HG03342 (cell line): ENCODE measurements at regions not wholly inside any gene's neighbourhood (a gene's known extent, or its start where the extent isn't known, plus 50 kb on each side); places are given as distances from the start of the nearest gene placed in this dataset.

Experiments
- ATAC-seq: cut with Tn5 transposase; IDR thresholded peaks from one replicate; pipeline ENCODE4 v1.9.1; 2021; ENCODE audit warnings: mild to moderate bottlenecking, moderate library complexity; ENCODE audit not compliant: unreplicated experiment

DNA sequence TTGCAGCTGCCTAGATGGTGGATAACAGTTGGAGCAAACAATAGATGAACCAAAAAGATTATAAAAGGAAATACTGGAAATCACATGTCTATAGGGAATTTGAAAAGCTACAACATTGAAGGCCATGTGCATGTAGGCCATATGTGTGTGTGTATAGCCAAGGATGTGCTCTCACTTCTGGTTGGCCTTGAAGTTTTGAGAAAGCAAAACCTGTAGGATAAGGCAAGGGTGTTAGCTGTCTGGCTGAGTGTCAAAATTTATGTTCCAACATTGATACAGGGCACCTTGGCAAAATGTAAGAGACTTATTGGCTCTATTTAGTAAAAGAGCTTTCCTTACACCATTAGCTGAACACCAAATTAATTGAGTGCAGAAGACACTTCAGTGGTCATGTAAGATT is 1723.6 kb upstream of the PCDH20 start:
- ATAC-seq = no peak

DNA sequence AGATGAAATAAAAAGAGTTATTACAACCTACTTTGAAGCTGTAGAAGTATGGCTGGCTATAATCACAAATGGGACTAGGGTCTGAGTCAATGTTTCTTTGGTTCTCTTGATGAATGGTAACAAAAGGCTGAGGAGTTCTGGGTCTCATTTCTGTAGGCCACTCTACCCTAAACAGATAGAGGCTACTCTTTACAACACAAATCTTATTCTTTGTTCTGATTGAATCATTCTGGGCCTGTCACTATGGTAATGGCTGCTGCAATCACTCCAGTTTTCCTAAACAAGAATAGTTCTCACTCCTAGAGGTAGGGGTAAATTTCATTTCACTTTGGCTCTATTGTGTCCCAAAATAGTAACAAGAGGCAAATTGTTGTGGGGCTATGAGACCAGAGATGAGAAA is 1714.3 kb upstream of the PCDH20 start:
- ATAC-seq = no peak

DNA sequence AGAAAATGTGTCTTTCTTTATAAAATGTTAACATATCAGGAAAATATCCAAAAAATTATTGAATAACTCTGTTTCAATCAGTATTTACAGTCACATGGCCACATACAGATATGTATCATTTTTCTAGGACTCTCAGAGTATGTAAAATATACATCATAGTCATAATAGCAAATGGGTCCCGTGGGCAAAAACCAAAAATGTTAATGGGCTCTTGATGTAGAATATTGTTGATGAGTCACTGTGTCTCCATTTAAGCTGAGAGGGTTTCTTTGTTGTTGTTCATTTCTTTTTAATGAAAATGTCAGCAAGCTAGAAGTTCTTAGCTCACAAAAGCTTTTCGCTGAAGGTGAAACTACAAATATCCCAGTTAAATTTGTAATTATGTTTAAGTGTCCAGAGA is 1713.1 kb upstream of the PCDH20 start:
- no peak for ATAC-seq

DNA sequence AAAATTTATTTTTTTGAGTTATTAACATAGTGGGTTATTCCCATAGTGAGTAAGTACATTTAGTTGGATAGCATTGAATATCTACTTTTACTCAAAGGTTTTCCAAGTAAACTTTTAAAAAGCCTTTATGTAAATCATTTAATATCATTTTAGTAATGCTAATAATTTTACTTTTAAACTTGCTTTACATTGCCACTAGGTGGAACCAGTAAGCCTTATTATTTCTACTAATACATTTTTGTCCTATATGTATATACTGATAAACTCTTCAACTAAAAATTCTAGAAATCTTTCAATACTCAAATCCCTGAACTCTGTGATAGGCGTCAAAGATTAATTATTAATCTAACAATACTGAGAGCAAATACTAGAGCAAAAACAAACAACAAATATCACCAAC is 1709.2 kb upstream of the PCDH20 start:
- ATAC-seq = no peak

DNA sequence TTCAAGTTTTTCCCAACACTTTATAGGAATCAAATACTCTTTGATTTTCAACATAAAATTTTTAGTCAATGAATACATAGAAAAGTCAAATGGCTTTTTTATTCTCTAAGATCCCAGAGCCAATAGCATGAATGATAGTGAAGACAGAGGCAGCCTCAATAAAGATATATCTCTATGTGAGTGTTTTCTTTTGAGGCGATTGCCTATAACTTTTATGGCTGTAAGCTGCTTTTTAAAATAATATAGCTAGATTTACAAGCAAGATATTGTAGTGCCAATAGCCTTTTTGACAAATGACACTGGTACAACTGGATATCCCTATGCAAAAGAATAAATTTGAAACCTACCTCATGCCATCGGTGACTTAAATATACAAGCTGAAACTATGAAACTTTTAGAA is 1705.2 kb upstream of the PCDH20 start:
- ATAC-seq = no peak

DNA sequence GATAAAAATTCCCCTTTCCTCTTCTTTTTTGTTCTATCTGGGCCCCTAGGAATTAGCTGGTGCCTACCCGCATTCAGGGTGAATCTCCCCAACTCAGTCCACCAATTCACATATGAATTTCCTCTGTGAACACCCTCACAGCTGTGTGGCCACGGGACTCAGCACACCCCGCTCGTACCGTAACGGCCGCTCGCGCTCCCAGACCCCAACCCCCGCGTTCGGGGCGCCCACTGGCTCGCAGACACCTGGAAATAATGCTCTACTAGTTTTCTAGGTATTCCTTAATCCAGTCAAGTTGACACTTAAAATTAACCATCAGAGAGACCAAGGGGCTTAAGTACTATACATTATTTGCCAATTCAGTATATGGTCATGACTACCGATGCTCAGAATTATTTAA is 1702.1 kb upstream of the PCDH20 start:
- no peak for ATAC-seq

DNA sequence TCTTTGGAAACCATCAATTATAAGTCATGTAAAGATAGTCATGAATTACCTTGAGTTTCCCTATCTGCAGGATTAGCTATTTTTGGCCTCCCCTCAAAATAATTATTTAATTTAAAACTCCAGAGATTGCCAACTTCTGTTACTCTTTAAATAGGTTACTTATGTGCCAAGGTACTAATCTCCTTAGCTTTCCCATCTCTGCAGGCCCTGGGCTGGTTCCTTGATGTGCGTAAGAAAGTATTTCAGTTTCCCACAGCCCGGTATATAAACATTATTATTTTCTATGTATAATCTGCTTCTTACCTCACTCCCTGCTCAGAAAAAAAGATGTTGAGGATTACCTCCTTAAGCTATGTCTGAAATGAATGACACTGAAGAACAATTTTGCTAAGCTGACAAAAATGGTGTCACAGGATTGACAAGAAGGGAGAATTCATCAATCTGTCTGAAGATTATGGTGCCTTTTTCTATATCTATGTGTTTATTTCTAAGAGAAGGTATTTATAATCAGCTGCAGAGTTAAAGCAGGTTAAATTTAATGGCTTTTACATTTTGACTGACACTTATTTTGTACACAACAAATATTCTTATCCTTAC is 1697.2 kb upstream of the PCDH20 start:
- no peak for ATAC-seq

DNA sequence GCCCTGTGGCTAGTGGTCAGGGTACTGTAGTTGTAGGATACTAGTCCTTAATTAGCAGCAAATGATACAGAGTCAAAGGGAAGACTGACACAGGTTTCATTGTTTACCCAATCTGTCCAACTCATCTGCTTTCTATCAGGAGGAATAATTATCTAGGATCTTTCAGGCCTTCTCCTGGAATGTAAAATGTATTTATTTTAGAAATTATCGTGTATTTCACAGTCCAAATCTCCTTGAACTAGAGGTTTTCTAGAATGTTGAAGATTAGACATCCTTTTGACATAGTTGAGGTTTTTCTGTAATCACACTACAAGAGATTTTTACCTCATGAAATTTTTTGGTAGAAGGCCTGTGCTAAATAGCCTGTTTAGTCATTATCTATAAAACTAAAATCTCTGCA is 1694.8 kb upstream of the PCDH20 start:
- no peak for ATAC-seq

DNA sequence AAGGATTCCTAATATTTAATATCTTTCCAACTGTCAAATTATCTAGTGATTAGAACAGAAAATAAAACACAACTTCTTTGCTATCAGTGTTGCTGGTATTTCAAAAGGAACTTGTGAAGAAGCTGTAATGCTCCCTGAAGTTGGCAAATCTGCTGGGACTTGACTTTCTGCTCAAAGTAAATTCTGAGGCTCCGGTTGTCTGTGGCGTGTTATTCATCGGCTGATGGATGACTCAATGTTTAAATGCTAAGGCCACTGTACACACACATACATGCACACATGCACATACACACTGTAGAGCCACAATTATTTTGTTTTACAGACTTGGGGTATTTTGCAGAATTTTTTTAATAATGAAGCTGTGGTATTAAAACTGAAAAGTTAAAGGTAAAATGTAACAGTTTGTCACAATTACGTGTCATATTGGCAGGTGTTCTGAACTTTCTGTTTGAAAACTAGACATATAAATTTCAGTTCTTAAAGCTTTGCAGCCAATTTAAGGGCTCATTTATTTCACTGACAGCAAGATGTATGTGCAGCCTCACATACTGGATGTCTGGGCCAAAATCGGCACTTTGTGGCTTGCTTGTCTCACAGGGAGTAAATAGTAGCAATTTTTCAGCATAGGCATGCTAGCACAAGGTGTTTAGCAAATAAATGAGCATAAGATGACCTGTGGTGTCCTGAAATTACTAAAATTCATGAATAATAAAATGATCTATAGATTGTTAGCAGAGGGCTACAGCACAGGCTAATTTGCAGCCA is 1691.7 kb upstream of the PCDH20 start:
- no peak for ATAC-seq

DNA sequence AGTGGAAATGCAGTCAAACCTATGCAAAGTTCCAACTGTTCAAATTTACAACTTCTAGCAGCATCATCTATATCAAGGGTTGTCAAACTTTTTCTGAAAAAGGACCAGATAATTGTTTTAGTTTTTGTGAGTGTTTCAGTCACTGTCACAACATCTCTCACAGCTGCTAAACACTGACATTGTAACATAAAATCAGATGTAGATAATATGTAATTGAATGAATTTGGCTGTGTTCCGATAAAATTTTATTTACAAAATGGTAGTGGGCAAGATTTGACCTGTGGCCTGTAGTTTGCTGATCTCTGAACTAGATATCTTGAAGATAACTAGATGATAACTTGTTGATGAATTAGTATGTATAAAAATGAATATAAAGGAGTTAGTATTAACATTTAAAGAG is 1679.1 kb upstream of the PCDH20 start:
- no peak for ATAC-seq

DNA sequence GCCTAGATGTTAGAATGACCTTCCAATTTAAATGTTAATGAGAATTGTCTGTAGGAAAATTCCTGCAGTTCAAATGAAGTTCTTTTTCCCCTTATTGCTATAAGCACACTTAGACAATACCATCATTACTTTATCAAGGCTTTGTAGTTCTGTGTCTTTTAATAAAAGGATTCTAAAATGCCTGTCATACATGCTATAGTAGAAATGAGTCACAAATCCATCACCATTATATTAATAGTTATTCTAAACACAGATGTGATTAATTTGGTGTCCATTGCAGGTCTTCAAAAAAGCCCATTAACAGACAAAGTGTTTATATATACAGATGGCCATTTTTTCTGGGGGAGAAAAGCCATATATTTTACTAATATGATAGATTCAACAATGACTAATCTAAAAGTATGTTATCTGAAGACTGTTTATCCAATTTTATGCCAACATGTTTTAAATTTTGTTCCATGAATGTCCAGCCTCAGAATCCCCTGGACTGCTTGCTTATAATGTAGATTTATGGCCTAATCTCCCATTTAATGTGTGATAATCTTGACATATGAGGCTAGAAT is 1678.3 kb upstream of the PCDH20 start:
- no peak for ATAC-seq

DNA sequence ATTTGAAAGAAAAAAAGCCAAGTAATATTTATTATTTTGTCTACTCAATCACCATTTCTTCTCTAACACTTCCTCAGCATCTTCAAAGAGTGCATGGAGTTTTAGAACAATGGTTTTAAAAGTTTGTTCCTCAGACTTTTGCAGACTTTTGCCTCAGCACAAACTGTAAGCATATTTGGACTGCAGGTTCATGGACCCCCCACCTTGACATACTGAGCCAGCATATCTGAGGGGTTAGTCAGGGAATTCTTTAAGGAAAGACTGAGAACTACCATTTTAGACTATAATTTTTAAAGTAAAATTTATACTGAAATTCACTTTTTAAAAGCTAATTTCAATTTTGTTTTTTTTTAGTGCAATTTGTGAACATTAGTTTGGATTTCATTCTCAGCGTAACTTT is 1676.8 kb upstream of the PCDH20 start:
- no peak for ATAC-seq

DNA sequence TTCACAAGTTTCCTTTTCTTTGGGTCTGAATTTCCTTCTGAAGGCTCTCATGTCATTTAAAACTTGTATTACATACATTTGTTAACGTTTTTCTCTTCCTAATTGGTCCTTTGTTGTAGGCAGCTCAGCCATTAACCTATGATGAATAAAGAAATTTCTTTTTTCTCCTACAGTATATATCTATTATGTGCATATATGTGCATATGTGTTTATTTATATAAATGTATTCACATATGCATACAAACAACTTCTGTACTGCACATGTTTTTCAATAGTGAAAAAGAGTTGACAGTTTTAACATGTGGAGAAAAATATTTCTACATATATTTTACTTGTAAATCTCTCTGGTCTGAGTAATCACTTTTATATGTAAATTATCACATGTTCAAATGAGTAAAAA is 1674.9 kb upstream of the PCDH20 start:
- no peak for ATAC-seq

DNA sequence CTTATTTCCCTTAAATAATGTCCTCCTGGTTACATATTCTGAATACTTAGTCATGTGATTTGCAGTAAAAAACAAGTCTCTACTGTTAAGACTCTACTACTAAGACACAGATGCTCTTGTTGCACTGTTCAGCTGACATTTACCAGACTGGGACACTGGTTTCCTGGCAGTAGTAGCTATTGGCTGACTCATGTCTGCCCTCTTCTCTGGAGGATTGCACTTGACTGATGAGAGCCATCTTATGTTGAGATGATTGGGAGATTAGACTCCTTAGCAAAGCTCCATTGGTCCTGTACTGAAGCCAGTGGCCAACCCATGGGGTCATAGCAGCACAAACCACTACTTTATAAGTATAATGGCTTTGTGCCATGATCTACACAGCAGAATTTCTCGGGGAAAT is 1672.6 kb upstream of the PCDH20 start:
- no peak for ATAC-seq

DNA sequence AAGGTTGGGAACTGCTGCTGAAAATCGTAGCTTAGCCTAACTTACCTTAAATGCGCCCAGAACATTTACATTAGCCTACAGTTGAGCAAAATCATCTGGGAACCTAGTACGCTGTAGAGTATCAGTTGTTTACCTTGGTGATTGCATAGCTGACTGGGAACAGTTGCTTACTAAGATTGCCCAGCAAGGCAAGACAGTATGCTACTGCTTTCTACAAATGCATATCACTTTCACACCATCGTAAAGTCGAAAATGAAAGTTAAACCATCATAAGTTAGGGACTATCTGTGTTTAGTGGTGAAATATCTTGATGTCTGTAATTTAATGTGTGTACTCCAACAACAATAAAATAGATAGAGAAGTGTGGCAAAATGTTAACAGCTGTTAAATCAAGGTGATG is 1670.6 kb upstream of the PCDH20 start:
- no peak for ATAC-seq

DNA sequence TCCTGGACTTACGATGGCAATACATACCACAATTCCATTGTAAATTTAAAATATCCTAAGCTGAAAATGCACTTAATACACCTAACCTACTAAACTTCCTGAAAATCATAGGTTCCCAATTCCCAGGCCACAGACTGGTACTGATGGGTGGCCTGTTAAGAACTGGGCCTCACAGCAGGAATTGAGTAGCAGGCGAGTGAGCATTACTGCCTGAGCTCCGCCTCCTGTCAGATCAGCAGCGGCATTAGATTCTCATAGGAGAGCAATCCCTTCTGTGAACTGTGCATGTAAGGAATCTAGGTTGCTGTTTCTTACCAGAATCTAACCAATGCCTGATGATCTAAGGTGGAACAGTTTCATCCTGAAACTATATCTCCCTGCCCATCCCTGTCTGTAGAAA is 1670.2 kb upstream of the PCDH20 start:
- no peak for ATAC-seq

DNA sequence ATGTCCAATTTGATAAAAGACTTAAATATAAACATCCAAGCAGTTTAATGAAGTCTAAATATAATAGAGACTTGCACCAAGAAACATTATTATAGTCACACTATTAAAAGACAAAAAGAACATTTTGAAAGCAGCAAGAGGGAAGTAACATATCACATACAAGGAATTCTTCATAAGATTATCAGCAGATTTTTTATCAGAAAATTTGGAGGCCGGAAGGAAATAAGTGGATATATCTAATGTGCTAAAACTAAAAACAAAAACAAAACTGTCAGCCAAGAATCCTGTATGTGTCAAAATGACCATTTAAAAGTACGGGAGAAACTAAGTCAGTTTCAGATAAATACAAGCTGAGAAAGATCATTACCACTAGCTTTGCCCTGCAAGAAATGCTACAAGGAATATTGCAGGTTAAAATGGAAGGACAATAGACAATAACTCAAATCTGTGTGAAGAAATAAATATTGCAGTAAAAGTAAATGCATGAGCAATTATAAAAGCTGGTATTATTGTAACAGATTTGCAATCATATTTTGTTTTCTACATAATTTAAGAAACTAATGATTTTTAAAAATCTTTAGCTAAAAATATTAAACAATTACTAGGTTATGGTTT is 1665.9 kb upstream of the PCDH20 start:
- ATAC-seq = no peak

DNA sequence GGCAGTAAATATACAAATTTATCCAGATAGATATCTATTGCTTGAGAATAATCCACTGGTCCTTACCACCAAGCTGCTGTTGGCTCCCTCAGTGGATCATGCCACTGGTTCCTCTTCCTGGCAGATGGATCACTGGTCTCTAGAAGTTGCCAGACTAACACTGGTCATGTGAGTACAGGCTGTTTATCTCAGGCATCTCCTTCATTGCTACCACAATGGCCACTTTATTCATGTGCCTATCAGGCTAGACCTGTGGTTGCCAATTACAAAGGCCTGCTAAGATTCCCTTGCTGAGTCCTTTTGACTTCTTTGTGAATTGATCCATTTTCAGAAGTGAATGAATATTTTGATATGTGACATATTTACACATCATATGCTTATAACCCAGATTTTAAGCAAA is 1659.5 kb upstream of the PCDH20 start:
- ATAC-seq = no peak

DNA sequence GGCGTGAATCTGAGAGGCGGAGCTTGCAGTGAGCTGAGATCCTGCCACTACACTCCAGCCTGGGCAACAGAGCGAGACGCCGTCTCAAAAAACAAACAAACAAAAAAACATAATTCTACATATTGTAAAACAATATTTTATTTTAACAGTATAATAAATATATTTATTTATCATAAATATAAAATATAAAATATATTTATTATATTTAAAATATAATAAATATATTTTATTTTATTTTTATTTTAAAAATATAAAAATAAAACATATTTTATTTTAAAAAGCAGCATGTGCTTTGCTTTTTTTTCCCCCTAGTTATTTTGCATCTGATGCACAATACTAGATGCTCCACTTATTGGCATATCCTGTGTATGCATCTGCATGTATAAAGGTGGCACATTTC is 1634.6 kb upstream of the PCDH20 start:
- no peak for ATAC-seq

DNA sequence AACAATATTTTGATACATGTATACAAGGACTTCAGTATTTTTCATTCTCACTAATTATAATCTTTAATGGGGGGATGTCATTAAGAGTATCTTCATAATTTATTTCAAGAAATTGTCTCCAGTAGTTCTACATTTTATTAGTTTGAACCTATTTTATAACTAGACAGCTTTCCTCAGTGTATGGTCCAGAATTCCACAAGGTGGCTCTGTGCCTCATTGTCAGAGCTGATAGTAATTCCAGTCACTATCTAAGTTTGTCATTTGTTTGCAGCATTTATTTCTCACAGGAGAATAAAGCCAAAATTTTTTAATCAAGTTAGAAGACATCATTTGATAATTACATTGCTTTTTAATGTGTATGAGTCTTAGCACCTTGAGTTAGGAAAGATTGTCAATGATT is 1633.0 kb upstream of the PCDH20 start:
- ATAC-seq = no peak

DNA sequence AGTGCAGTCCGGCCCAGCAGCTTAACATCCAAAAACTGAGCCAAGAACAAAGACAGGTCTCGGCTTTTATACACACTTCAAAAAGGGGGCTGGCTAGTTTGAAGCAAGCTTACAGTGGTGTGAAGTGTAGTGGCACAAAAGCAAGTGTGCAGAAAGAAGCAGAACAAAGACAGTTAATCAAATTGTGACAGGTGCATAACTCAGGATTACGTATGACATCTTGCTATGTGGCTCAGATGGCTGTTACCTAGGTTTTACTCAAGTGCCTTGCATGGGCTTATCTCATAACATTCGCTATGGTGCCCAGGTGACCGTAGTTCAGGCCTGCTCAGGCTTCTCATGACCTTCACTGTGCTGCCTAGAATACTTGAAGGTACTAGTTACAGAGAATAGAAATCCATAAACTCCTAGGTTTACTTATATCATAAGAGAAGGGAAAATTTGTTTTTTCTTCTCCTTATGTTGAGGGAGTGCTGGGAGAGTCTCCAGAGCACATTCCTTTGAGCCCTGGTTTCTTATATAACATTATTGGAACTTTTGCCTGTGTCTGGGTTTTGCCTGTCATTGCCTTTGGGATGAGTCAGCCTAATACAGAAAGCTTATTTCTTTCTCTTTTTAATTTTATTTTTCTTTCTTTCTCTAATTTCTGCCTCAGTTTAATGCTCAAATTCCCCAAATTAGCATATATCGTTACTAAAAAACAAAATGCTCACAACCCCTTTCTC is 1629.1 kb upstream of the PCDH20 start:
- ATAC-seq = no peak

DNA sequence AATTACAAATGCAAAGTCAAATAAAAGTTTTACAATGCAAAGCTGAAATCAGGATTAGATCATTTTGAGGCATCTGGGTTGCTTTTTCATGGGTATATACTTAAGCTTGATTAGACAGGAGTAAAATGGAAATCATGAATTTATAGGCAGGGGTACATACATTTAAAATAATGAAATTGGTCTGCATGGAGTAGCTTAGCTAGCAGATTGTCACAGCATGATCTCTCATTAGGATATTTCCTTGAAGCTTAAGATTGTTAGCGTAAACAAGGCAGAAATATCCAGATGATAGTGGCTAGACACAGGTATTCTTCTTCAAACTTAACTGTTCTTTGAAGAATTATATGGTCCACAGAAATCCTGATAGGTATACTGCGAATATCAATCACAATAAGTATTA is 1627.0 kb upstream of the PCDH20 start:
- ATAC-seq = no peak
